HL-60 (cell line): ENCODE measurements at regions not wholly inside any gene's neighbourhood (a gene's known extent, or its start where the extent isn't known, plus 50 kb on each side); places are given as distances from the start of the nearest gene placed in this dataset.

Source experiments
- DNase-seq, 2 experiments: peaks; one replicate each; pipeline ENCODE4 v3.0.0-alpha.2; 2010 to 2020; ENCODE audit warnings: low read depth in 1 of 2, low spot score in 1 of 2
- H3K27ac ChIP-seq: fragments of 250-450 bp; sonication (Bioruptor Pico); replicated peaks from 2 replicates; pipeline ENCODE4 v1.5.1; 2020; ENCODE audit warnings: mild to moderate bottlenecking, moderate library complexity
- H3K27me3 ChIP-seq: fragments of 250-450 bp; sonication (Bioruptor Pico); 2 replicates; pipeline ENCODE4 v1.5.1; 2021; ENCODE audit warnings: mild to moderate bottlenecking, moderate library complexity; ENCODE audit not compliant: insufficient read depth, poor library complexity, severe bottlenecking
- H3K4me3 ChIP-seq: replicated peaks from 2 replicates; pipeline ENCODE4 v1.5.1; 2011; ENCODE audit warnings: mild to moderate bottlenecking, control low read depth, low read length; ENCODE audit not compliant: insufficient read depth
- CTCF ChIP-seq: IDR thresholded peaks from one replicate; pipeline ENCODE4 v1.5.1; 2011; ENCODE audit warnings: low read length, control low read depth, inconsistent platforms; ENCODE audit not compliant: insufficient read depth
- GABPA ChIP-seq: IDR thresholded peaks from 2 replicates; pipeline ENCODE4 v1.6.1; 2012; ENCODE audit warnings: low read depth
- POLR2AphosphoS5 ChIP-seq: IDR thresholded peaks from 2 replicates; pipeline ENCODE4 v1.6.1; 2012; ENCODE audit warnings: low read depth
- REST ChIP-seq: IDR thresholded peaks from 2 replicates; pipeline ENCODE4 v1.6.1; 2012; ENCODE audit warnings: low read depth; ENCODE audit not compliant: insufficient replicate concordance
- SPI1 ChIP-seq: IDR thresholded peaks from 2 replicates; pipeline ENCODE4 v1.6.1; 2012; ENCODE audit warnings: low read depth, mild to moderate bottlenecking, borderline replicate concordance

DNA sequence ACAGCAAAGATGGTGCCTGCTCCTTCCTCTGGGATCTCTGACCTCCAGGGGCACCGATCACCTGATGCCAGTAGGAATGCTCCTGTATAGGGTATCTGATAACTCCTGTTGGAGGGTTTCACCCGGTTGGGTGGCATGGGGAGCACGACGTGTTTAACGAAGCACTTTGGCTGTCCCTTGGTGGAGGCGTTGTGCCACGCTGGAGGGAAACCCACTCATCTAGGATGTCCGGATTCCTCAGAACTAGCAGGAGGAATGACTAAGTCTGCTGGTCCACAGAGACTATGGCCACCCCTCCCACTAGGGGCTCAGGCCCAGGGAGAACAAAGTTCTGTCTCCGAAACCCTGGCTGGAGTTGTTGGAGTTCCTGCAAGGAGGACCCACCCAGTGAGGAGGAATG is 1624.4 kb downstream of the GRIK2 start:
- no peak for TF ChIP-seq GABPA
- TF ChIP-seq POLR2AphosphoS5: no peak
- no peak for TF ChIP-seq CTCF
- TF ChIP-seq REST: no peak
- no peak for TF ChIP-seq SPI1
- no peak overlapping the region for H3K27ac ChIP-seq
- DNase-seq: no peak
- no peaks in the 10 kb centered on the region for H3K27me3 ChIP-seq
- no peak overlapping the region for H3K4me3 ChIP-seq

DNA sequence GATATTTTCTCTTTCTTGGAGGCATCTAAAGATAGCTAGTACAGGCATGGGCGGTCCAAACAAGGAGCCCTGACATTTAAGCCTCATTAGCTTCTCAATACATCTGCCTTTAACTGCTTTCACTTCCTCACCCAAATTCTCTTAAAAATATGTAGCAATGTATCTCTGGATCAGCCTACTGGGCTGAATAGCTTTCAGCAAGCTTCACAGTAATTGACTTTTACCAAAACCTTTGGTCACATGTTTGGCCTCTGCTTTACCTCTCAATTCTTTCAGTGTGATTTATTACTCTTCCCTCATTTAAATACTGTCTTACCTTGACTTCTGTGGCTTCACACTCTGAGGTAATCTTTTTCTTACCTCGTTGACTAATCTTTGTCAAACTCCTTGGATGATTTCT is 1618.1 kb downstream of the GRIK2 start:
- H3K27me3 ChIP-seq: no peaks in the 10 kb centered on the region
- DNase-seq: no peak
- H3K27ac ChIP-seq: no peak overlapping the region
- TF ChIP-seq POLR2AphosphoS5 (no peak), REST (no peak), SPI1 (no peak), GABPA (no peak), CTCF (no peak)
- H3K4me3 ChIP-seq: no peak overlapping the region

DNA sequence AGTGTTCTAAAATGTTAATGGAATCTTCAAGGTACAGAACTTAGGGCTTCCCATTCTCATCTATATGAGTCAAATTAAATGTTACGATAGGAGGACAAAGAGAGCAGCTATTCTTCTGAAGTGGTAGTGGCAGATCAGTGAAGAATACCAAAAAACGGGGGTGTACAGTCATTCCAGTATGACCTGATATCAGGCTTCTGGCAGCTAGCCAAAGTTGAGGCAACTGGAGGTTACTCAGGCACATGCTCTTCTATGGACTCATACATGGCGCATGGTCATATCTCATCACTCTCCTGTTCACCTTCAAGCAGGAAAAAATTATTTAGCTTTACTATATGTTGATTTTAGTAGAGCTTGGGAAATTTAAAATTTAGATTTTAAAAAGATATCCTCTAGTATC is 1608.8 kb downstream of the GRIK2 start:
- no peak overlapping the region for H3K4me3 ChIP-seq
- no peaks in the 10 kb centered on the region for H3K27me3 ChIP-seq
- TF ChIP-seq POLR2AphosphoS5: no peak
- TF ChIP-seq REST: no peak
- TF ChIP-seq CTCF: no peak
- no peak for TF ChIP-seq GABPA
- TF ChIP-seq SPI1: no peak
- no peak for DNase-seq
- H3K27ac ChIP-seq: no peak overlapping the region
